GM12875 (cell line): ENCODE measurements at regions not wholly inside any gene's neighbourhood (a gene's known extent, or its start where the extent isn't known, plus 50 kb on each side); places are given as distances from the start of the nearest gene placed in this dataset.

Experiments used
- H3K4me3 ChIP-seq: one replicate; pipeline ENCODE4 v1.5.1; 2011; ENCODE audit warnings: low read depth, low read length, control low read depth
- TF ChIP-seq, protein P1 (sequence below): IDR thresholded peaks from 2 replicates; pipeline ENCODE4 v1.5.1; 2011; ENCODE audit warnings: low read depth, mild to moderate bottlenecking, control low read depth, inconsistent platforms, low read length, moderate library complexity, borderline replicate concordance; ENCODE audit not compliant: insufficient read depth

DNA sequence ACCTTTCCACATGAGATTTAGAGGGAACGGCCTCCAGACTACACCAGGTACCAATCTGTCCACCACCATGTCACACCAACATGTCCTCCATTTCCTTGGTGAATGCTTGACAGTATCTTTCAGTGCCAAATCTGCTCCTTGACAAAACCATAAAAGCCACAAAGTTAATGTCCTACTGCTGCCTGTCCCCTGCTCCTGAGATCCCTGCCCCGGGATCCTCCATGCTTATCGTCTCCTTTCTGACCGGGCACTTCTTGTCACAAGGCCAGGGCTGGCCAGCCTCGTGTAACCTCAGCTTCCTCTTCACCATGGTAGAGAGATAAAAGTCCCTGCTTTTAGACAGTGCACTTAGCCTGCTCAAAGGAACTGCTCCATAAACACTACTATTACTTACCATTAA is 136.2 kb downstream of the NAV1 start:
- TF ChIP-seq, protein P1, sequence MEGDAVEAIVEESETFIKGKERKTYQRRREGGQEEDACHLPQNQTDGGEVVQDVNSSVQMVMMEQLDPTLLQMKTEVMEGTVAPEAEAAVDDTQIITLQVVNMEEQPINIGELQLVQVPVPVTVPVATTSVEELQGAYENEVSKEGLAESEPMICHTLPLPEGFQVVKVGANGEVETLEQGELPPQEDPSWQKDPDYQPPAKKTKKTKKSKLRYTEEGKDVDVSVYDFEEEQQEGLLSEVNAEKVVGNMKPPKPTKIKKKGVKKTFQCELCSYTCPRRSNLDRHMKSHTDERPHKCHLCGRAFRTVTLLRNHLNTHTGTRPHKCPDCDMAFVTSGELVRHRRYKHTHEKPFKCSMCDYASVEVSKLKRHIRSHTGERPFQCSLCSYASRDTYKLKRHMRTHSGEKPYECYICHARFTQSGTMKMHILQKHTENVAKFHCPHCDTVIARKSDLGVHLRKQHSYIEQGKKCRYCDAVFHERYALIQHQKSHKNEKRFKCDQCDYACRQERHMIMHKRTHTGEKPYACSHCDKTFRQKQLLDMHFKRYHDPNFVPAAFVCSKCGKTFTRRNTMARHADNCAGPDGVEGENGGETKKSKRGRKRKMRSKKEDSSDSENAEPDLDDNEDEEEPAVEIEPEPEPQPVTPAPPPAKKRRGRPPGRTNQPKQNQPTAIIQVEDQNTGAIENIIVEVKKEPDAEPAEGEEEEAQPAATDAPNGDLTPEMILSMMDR: no peak
- no peak overlapping the region for H3K4me3 ChIP-seq

DNA sequence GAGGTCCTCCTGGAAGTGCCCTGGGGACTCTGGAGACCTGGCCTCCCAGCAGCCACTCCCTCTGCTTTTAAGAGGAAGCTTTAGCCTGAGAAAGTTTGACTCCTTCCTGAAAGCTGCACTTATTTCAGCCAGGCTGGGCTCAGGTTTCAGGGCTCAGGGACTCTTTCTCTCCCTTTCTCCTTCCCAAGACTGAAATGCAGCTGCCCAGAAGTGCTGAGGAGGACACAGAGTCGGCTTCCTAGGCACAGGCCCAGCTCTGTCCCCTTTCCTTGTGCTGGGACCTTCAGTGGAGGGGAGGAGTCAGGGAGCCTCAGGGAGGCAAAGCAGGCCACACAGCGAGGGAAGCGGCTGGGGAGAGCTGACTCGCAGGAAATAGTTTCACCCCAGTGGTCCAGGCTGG is 137.3 kb downstream of the NAV1 start:
- no peak overlapping the region for H3K4me3 ChIP-seq
- TF ChIP-seq, protein P1: no peak

DNA sequence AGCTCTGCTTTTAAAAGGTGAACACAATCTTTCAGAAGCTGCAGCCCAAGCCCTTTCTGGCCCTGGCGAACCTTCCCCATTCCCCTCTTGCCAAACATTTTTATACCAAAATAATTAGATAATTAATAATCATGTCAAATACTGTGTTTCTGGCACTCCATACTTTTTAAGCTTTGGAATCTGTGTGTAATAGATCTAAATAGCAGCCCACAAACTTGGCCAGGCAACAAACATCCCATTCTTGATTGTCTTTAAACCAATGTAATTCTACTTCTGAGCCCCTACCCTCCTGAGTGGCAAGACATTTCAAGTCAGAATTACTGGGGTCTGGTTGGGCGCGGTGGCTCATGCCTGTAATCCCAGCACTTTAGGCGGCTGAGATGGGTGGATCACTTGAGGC is 137.7 kb downstream of the NAV1 start:
- TF ChIP-seq, protein P1: no peak
- no peak overlapping the region for H3K4me3 ChIP-seq

DNA sequence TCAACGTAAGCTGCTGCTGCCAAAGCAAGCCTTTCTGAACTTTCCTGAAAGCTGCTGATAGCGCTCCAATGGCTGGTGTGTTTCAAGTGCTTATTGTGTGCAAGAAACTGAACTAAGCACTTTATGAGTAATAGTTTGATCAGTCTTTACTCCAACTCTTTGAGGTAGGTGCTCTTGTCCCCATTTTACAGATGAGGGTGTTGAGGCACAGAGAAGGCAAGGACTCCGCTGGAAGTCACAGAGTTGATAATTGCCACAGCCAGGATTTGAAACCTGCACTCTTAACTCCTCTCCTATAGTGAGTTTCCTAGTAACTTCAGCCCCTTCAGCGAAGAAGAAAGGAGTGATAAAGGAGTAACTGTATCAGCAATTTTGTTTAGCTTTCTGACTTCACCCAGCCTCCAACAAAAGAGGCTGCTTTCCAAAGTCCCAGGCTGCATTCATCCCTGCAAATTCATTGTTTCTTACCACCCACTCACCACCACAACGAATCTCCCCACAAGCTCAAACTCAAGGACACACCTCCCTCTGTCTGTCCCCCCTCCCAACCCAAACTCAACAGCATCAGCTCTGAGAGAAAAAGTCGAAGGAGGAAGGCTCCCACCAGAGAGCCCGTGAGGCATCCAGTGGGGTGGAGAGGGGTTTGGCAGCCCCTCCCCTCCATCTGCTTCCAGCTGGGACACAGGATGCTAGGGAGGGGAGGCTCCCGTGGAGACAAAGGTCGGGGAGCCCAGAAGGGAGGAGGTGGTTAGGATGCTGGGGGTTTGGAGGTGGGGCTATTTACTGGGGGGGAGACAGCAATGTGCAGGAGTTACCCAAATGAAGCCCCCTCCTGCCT is 139.6 kb downstream of the NAV1 start:
- TF ChIP-seq, protein P1: no peak
- no peak overlapping the region for H3K4me3 ChIP-seq

DNA sequence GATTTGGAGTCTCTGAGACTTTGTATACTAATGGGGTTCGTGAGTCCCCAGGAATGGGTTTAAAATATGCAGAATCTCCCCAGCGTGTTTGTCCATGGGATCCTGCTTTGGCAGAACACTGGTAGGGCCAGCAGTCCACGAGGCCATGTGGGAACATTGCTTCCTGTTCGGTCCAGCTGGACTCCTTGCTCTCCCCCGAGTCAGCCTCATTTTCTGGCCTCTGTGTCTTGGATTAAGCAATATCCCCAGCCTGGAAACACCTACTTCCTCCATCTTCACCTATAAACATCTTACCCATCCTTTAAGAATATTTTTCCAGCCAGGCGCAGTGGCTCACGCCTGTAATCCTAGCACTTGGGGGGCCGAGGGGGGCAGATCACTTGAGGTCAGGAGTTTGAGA is 142.4 kb downstream of the NAV1 start:
- TF ChIP-seq, protein P1: no peak

DNA sequence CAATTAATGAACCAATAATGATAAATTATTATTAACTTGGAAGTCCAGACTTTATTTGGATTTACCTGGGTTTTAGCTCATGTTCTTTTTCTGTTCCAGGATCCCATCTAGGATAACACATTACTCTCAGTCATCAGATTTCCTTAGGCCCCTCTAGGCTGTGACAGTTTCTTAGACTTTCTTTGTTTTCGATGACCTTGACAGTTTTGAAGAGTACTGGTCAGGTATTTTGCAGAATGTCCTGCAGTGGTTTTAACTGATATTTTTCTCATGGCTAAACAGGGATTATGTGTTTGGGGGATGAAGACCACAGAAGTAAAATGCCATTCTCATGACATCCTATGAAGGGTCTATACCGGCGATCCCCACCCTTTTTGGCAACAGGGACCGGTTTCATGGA is 144.0 kb downstream of the NAV1 start:
- H3K4me3 ChIP-seq: no peak overlapping the region
- TF ChIP-seq, protein P1: no peak

More for the DNA sequence above, 142.4 kb downstream of the NAV1 start:
- H3K4me3 ChIP-seq: no peak overlapping the region

DNA sequence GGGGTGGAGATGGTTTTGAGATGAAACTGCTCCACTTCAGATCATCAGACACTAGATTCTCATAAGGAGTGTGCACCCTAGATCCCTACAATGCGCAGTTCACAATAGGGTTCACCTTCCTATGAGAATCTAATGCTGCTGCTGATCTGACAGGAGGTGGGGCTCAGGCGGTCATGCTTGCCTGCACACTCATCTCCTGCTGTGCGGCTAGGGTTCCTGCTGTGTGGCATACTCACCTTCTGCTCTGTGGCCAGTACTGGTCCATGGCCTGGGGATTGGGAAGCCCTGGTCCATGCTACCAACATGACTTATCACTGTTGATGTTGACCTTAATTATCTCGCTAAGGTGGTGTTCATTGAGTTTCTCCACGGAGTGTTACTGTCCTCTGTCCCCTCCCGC is 144.5 kb downstream of the NAV1 start:
- H3K4me3 ChIP-seq: no peak overlapping the region
- TF ChIP-seq, protein P1: no peak
